Thyroid gland (tissue), 4 donors: ENCODE measurements at regions not wholly inside any gene's neighbourhood (a gene's known extent, or its start where the extent isn't known, plus 50 kb on each side); places are given as distances from the start of the nearest gene placed in this dataset.

ENCODE experiments used
- CTCF ChIP-seq, 6 experiments: fragments of 200-600 bp in 3 of 6; fragments of 450-650 bp in 3 of 6; sonication (generic) in 3 of 6; IDR thresholded peaks; one replicate each; pipeline ENCODE4 v1.5.1; 2016 to 2019; ENCODE audit warnings: antibody characterized with exemption in 6 of 6, mild to moderate bottlenecking in 2 of 6, inconsistent platforms in 1 of 6, moderate library complexity in 1 of 6
- POLR2A ChIP-seq, 2 donors: fragments of 450-650 bp; IDR thresholded peaks; one replicate each; pipeline ENCODE4 v1.6.1; 2017; ENCODE audit warnings: antibody characterized with exemption in 2 of 2, mild to moderate bottlenecking in 2 of 2, moderate library complexity in 1 of 2

- TF ChIP-seq POLR2A (IDR thresholded peaks at IDR 0.05) (no peak), CTCF (IDR thresholded peaks at IDR 0.05) (no peak)
Observed at GRCh38 chr5:143732402-143732801, 79.6 kb upstream of the HMHB1 start.
